RCC 7860 (cell line): ENCODE measurements at regions not wholly inside any gene's neighbourhood (a gene's known extent, or its start where the extent isn't known, plus 50 kb on each side); places are given as distances from the start of the nearest gene placed in this dataset.

Source experiments
- DNase-seq: peaks from one replicate; pipeline ENCODE4 v3.0.0-alpha.2; 2015; ENCODE audit warnings: low spot score
- FAIRE-seq: peaks from 2 replicates; lab custom pipeline; 2012; peaks lifted over from hg19 to GRCh38; lab: Jason Lieb, UNC

DNA sequence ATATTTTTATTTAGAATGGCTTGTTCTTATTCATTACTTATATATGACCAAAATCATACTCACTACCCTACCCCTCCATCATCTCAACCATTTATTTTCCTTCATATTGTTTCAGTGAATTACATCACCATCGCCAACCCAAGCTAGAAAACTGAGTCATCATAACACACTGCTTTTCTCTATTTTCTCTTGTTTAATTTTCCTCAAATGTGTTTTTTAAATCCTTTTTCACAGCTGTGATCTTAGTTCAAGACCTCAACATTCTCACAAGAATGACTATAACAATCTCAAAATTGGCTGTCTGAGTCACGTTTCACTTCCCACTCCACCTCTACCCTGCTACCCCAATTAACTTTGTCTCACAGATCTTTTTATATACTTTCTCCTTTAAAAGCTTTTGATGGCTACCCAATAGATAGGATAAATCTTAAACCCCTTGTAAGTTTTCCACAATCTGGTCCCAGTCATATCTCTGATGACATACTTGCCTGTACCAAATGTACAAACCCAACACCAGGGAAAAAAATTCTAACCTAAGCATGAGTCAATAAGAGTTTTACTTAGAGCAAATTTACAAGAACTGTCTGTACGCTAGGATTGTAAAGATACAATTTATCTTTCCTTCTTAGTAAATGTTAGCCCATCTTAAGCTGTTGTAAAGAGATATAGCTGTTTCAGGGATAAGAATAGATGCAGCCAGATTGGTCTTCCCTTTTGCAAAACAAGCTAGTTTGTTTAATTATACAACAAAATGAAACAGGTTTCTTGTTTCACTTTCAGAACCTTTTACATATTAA is 635.1 kb upstream of the SLC39A10 start:
- no peak for FAIRE-seq
- no peak for DNase-seq

DNA sequence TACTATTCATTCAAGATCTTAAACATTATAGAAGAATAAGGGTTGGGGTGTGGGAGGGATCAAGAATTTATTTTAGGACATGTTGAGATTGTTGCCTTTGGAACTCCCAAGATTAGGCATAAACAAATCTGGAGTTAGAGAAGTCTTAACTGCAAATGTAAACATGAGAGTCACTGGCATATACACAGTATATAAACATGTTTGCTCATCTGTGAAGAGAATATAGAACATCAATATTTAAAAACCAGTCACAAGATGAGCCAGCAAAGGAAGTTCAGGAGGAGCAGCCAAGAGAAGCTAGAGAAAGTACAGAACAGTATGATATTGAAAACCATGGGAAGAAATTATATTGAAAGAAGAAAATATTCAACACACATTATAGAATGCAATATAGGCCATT is 638.6 kb upstream of the SLC39A10 start:
- FAIRE-seq, result no peak
- DNase-seq, result no peak

DNA sequence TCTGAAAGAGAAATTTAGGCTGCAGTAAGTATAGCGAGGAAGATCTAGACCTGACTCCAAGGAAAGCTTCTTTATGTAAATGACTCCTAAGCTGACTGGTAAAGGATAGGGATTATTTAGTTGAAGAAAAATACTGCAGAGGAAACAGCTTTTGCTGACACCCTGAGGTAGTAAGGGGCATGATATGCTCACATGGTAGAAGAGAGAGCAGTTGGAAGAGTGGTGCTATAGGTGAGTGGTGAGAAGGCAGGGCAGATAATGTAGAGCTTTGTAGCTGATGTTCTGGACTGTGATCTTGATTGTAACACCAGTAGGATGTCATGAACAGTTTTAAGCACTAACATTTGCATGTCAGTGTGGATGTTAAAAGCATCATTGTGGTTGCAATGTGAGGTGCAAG is 639.1 kb upstream of the SLC39A10 start:
- FAIRE-seq (no peak), DNase-seq (no peak)

DNA sequence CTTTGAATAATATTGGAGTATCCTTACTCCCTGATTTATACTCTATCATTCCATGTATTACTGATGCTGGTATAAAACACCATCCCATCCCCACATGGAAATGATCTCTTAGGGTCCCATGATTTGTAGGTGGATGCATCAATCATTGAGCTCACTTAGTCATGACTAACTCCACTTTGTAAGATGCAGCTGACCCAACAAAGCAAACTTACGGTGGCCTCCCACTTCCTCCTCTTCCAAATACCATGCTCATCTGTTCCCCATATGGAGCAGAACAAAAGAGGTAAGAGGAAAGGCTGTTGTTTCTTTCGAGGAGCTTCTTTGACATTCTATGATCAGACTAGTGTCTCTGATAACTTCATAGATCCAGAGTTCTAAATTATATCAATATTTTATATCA is 640.2 kb upstream of the SLC39A10 start:
- no peak for FAIRE-seq

DNA sequence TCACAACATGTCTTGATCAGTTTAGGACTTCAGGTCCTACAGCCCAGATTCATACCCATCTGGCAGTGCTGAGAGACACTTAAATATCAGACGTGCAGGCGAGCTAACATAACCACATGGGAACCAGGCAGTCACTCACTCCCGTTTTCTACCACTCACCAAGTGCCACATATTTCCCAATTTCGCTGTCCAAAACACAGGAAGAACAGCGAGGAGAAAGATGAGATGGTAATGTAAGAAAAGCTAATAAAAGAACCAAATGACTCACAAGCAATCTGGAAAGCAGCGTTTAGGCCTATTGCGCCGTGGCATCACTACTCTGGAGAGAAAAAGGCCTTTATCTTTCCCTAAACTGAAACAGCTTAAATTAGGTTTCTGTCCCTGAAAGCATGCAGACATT is 647.8 kb upstream of the SLC39A10 start:
- FAIRE-seq (no peak), DNase-seq (no peak)

More for the DNA sequence above, 640.2 kb upstream of the SLC39A10 start:
- DNase-seq, result no peak

DNA sequence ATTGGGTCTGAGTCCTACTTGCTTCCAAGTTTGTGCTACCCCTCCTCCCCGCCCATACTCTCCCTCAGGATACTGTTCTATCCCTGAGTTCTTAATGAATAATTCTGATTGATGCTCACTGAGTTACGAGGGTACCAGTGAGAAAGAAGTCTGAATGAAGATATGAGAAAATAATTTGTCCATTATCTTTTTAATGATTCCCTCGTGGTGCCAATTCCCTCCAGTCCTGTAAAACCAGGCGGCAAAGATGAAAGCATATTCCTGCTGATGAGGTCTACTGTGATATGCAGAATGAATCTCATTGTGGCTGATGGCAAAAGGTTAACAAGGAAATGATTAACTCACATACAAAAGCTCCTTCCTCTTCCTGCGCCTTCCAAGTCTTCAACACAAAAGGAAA is 650.2 kb upstream of the SLC39A10 start:
- FAIRE-seq (no peak), DNase-seq (no peak)

DNA sequence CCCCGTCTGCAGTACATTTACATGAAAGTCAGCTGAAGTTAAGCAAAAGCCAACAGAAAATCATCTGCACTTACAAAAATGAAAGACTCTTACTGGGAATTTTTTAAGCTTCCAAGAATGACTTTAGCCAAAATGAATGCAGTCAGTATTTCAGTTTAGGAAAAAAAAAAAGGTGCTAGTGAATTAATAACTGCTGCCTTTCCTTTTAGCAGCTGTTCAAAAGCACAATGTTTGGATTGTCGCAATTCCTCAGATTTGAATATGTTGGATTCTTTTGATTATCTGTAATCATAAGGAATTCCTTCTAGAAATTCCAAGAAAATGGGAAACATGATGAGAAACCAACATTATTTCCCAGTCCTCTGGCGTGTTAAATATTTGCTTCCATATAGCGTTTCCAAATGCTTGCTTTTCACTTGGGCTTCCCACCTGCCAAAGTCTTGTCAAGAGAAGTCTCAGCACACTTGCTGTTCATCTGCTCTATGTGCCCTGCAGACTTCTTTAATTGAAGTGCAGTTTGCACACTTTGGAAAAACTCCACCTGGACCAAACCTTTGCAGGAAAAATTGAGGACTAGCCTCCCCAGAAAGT is 653.0 kb upstream of the SLC39A10 start:
- FAIRE-seq, result no peak
- DNase-seq, result no peak

DNA sequence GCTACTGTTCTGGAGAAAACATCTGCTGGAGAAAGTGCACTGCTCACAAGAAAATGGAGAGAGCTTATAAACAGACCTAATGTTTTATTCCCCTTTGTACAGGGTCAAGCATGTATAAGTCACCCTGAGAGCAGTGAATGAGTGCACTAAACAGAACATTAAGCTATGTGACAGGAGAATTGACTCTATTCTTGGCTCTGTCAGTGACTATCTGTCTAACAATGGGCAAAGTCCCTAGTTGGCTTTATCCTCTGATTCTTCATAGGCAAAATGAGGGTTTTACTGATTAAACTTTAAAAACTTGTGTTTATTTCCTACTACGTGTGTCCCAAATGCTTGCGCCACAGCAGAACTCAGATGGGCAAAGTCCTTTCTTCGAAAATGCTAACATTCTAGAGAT is 655.1 kb upstream of the SLC39A10 start:
- DNase-seq, result no peak
- FAIRE-seq, result no peak

DNA sequence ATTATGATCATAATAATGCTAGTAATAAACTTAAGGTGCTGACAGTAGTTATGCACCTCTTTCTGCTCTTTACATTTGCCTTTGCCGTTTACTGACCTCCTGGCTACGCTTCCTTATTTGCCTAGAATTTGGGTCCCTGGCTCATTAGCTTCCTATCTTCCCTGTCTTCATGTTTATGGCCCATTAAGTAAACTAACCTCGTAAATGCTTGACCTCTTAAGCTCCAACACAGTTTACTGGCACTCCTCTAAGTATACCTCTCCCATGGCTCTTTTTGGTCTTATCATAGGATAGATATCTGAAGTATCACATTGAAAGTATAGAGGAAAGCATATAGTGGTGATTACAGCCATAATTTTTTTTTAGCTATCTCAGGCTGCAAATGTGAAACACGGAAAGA is 657.3 kb upstream of the SLC39A10 start:
- DNase-seq, result no peak
- FAIRE-seq, result no peak

DNA sequence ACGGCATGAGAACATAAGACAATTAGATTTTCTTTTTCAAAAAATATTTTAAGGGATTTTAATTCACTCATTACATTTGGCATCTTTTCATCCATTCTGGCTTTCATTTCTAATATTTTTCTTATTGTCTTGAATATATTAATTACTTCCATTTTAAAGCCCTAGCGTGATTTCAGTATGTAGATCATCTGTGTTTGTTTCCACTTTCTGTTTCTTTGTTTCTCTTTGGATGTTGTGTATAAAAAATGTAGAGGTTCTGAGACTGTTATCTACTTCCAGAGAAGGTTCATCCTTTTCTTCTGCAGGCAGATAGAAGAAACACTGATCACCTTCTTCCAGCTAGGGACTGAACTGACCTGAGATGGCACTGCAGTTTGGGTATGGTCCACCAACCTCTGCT is 664.4 kb upstream of the SLC39A10 start:
- no peak for DNase-seq
- no peak for FAIRE-seq

DNA sequence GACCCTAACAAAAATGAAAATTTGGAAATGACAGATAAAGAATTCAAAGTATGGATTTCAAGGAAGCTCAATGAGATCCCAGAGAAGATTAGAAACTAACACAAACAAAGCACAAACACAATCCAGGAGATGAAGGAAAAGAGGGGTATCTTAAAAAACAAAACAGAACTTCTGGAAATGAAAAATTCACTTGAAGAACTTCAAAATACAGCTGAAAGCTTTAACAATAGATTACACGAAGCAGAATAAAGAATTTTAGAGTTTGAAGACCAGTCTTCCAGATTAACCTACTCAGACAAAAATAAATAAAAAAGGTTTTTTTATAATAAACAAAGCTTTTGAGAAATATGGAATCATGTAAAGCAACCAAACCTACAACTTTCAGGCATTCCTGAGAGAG is 671.8 kb upstream of the SLC39A10 start:
- DNase-seq (no peak), FAIRE-seq (no peak)

DNA sequence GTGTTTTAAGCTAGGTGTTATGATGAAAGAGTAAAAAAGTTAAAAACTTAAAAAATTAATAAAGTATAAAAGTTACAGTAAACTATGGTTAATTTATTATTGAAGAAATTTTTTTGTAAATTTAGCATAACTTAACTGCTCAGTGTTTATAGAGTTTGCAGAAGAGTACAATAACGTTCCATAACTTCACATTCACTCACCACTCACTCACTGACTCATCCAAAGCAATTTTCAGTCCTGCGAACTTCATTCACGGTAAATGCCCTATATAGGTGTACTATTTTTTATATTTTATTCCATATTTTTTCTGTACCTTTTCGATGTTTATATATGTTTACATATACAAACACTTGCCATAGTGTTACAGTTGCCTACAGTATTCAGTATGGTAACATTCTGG is 694.8 kb upstream of the SLC39A10 start:
- FAIRE-seq, result no peak
- DNase-seq, result no peak

DNA sequence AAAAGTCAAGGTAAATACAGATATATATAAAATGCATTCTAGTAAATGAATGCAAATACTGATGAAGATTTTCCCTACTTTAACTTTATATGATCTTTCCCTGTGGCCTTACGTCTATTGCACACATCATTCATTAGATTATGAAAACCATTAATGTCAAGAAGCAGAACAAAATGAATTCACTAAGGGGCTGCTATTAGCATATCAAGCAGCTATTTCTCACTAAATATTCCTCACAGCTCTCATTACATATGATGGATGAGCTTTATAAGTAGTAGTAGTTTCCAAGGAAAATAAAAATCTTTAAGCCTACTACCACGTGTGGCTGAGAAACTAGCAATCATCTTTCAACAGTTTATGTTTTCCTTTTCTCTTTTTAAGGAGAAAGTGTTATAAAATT is 702.8 kb upstream of the SLC39A10 start:
- no peak for FAIRE-seq
- DNase-seq, result no peak

DNA sequence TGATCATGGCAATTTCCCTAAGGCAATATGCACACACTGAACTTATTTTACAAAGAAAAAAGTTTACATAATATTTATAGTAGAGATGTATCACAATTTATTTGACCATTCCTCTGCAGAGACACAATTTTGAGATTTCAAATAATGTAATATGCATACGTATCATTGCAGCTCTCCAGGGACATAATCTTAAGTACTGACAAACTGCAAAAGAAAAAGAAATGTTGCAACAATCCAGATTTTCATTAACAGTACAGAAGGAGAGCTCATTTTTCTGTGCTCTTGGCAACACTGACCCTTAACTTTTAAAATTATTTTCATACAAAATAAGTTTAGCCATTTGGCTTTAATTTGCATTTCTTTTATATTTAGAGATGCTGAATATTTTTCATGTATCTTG is 710.2 kb upstream of the SLC39A10 start:
- no peak for FAIRE-seq
- DNase-seq, result no peak

DNA sequence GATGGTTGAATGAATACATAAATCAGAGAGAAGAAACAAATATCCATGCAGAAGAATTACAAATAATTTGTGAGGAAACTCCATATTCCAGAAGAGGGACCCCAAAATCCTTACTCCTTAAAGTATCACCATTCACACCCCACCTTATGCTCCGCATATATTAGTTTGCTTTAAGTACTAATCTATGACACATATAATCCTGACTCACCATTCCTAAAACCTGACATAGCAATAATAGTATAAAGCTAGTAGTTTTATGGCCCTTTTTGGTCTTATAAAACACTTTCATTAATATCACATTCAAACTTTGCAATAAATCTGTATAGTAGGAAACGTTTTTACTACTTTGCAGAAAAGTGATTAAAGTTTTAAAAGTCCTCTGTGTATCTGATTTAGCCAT is 719.0 kb upstream of the SLC39A10 start:
- FAIRE-seq, result no peak

DNA sequence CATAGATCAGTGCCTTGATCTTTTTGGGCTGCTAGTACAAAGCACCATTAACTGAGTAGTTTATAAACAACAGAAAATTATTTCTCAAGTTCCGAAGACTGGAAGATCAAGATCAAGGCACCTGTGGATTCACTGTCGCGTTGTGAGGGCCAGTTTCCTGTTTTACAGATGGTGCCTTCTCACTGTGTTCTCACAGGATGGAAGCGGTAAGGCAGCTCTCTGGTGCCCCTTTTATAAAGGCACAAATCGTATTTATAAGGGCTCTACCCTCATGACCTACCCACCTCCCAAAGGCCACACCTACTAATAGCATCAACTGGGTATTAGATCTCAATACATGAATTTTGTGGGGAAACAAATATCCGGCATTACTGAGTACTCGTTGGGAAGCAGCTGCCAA is 729.5 kb upstream of the SLC39A10 start:
- FAIRE-seq (no peak), DNase-seq (no peak)

More for the DNA sequence above, 719.0 kb upstream of the SLC39A10 start:
- no peak for DNase-seq

DNA sequence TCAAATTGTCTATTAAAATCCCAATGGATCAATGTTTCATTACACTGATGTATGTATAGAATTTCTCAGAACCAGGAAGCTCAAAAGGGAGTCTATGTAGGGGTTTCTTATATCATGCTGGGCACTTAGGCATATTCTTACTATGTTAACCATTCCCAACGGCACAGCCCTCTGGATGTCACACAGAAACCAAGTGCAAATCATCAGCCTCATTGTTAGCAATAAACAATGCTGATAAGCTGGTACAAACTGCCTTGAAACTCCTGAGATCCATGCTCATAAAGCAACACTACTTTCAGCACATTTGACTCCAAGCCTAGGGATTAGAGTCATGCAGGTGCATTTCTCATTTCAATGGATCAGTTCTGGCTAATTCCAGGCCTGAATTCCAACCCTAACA is 730.2 kb upstream of the SLC39A10 start:
- no peak for FAIRE-seq

DNA sequence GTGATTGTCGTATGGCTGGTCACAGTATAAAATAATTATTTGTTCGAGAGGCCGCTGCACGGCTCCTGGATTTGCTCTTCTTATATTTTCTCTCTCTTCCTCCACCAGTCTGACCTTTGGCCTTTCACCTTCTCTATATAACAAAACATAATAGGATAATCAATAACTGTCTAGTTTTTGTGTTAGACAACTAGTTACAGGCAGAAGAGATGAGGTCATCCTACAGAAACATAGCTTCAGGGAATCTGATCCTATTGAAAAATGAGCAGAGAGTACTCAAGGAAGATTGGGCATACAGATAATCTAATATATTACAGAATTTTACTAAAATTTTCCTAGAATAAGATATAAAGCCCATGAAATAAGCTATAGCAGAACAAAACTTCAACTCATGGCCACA is 731.3 kb upstream of the SLC39A10 start:
- DNase-seq (no peak), FAIRE-seq (no peak)

More for the DNA sequence above, 730.2 kb upstream of the SLC39A10 start:
- no peak for DNase-seq

DNA sequence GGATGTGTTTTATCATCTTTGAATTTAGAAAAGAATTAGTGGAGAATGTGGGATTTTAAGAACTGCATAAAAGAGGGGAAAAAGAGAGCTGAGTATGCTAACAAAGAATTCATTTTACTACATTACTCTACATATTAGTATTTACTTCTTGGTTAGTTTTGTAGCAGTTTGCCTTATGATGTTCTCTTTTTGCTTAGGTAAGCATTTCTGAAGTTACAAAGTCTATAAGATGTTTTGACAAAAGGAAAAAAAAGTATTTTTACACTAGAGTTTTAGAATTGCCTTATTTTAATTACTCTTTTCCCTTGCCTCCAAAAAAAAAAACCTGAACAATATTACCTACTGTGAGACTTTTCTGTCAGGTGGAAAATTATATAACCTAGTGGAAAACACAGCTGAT is 739.5 kb upstream of the SLC39A10 start:
- FAIRE-seq (no peak), DNase-seq (no peak)

DNA sequence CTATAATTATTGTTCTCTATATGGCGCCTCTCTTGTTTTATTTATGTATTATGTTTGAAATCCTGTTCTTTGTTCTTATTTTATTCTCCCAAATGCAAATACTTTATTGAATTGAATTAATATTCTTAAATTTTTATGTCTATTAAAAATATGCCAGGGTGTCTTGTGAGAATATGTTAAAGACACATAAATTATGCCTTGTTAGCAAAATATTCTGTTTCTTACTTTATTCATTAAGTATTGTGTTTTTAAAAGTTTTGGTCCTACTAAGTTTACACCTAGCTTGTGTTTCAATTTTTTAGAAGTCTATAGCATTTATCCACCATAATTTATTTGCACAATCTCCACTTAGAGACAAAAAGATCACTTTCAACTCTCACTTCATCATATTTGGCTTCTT is 741.5 kb upstream of the SLC39A10 start:
- DNase-seq (no peak), FAIRE-seq (no peak)

DNA sequence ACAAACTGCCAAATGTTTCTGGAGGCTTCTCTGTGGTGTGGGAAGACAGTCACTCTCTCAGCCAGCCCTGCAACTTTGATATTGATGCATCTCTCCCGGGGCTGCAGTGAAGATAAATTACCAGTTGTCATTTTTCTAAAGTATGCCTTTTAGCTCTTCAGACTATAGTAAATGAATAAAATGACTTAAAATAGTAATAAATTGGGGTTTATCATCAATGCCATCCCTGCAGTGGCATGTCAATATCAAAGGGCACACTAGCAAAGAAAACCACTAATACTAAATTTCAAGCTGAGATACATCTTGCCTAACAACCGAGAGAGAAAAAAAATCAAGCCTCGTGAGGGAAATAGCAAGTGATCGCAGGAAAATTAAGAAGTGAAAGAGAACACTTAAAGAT is 749.5 kb upstream of the SLC39A10 start:
- no peak for FAIRE-seq
- DNase-seq, result no peak

DNA sequence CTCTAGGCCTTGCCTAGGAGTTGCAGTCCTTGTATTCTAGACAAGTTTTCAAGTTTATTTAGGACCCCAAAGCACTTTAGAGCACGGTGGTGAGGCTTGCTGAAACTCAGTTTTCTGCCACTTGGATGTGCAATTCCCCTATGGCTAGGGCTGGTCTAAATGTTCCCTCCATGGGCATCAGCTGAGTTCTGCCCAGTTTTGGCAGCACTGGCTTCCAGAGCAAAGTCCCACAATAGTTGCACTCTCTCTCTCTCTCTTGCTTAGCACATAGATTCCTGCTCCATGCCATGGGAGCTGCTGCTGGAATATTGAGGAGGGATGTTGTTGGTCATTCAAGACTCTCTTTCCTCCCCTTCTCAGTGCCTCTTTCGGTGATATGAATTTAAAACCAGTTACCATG is 760.2 kb upstream of the SLC39A10 start:
- FAIRE-seq (no peak), DNase-seq (no peak)

DNA sequence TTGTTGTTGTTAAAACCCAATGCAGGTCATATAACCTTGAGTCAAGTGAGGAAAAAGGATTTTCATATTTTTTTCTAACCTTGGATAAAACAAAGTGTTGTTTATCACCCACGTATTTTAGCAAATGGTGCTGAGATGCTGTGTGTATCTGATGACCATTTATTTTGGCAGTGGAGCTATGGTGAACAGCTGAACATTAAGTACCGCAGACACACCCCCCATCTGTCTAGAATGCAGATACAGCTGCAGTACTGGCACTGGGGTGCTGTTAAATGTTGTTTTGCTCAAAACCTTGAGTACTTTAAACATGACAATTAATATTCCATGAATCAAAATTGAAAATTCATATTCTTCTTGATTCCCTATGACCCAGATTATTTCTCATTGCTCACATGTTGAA is 773.3 kb upstream of the SLC39A10 start:
- FAIRE-seq (no peak), DNase-seq (no peak)
